ENCODE measurements at regions not wholly inside any gene's neighbourhood (a gene's known extent, or its start where the extent isn't known, plus 50 kb on each side); places are given as distances from the start of the nearest gene placed in this dataset.

GRCh38 chr5:155189476-155189875 is 175.9 kb downstream of the KIF4B start:
- TF ChIP-seq EZH2 (IDR thresholded peaks at IDR 0.05; ENCODE audit: low read depth) (no peak), CTCF (conservative IDR thresholded peaks at IDR 0.05) (no peak)
- CTCF ChIA-PET = no interaction called here
- H4K20me1 ChIP-seq (ENCODE audit: insufficient read depth) = no peaks in the 10 kb centered on the region
- H3F3A ChIP-seq (ENCODE audit: insufficient read depth, low read depth) = no peaks in the 10 kb centered on the region
- H3K4me1 ChIP-seq (replicated peaks; ENCODE audit: insufficient read depth) = no peaks in the 10 kb centered on the region
- BruUV-seq (replicated peaks) = no TSS peak
- no peaks in the 10 kb centered on the region for H3K79me2 ChIP-seq (ENCODE audit: low read depth)
- H3K27me3 ChIP-seq (ENCODE audit: insufficient read depth, low read depth) = no peaks in the 10 kb centered on the region
- no peaks in the 10 kb centered on the region for H3K9me3 ChIP-seq (ENCODE audit: insufficient read depth, low read depth)
- H2AFZ ChIP-seq = no peak overlapping the region
- intact Hi-C loops (cut with micrococcal nuclease; ENCODE audit: unreplicated experiment) = no loop called here
- DNase-seq = no peak
- H3K36me3 ChIP-seq (ENCODE audit: low read depth) = no peaks in the 10 kb centered on the region
- POLR2A ChIA-PET (ENCODE audit: unreplicated experiment) = no interaction called here
- H3K9me2 ChIP-seq (ENCODE audit: insufficient read depth) = no peaks in the 10 kb centered on the region
- H3K27ac ChIP-seq = no peak overlapping the region
- no peak overlapping the region for H3K4me2 ChIP-seq
- no peak overlapping the region for H3K4me3 ChIP-seq

GRCh38 chr5:155189981-155190380 is 176.4 kb downstream of the KIF4B start:
- H3K4me2 ChIP-seq = no peak overlapping the region
- intact Hi-C loops (cut with micrococcal nuclease; ENCODE audit: unreplicated experiment) = no loop called here
- no peak for DNase-seq
- no peaks in the 10 kb centered on the region for H3K27me3 ChIP-seq (ENCODE audit: insufficient read depth, low read depth)
- H3K36me3 ChIP-seq (ENCODE audit: low read depth) = no peaks in the 10 kb centered on the region
- no peaks in the 10 kb centered on the region for H3K9me2 ChIP-seq (ENCODE audit: insufficient read depth)
- H4K20me1 ChIP-seq (ENCODE audit: insufficient read depth) = no peaks in the 10 kb centered on the region
- TF ChIP-seq CTCF (conservative IDR thresholded peaks at IDR 0.05) = no peak
- no peak overlapping the region for H2AFZ ChIP-seq
- H3K4me1 ChIP-seq (replicated peaks; ENCODE audit: insufficient read depth) = no peaks in the 10 kb centered on the region
- no peaks in the 10 kb centered on the region for H3K79me2 ChIP-seq (ENCODE audit: low read depth)
- H3K4me3 ChIP-seq = no peak overlapping the region
- BruUV-seq (replicated peaks) = no TSS peak
- CTCF ChIA-PET = no interaction called here
- no peak overlapping the region for H3K27ac ChIP-seq
- no peaks in the 10 kb centered on the region for H3K9me3 ChIP-seq (ENCODE audit: insufficient read depth, low read depth)
- H3F3A ChIP-seq (ENCODE audit: insufficient read depth, low read depth) = no peaks in the 10 kb centered on the region
- POLR2A ChIA-PET (ENCODE audit: unreplicated experiment) = no interaction called here

- H2AFZ ChIP-seq = no peak overlapping the region
- no TSS peak for BruUV-seq (replicated peaks)
- no peak overlapping the region for H3K27ac ChIP-seq
- H3K9me2 ChIP-seq (ENCODE audit: insufficient read depth) = no peaks in the 10 kb centered on the region
- no peak overlapping the region for H3K4me2 ChIP-seq
- CTCF ChIA-PET = no interaction called here
- H3K36me3 ChIP-seq (ENCODE audit: low read depth) = no peaks in the 10 kb centered on the region
- H3K4me1 ChIP-seq (replicated peaks; ENCODE audit: insufficient read depth) = no peaks in the 10 kb centered on the region
- H3K9me3 ChIP-seq (ENCODE audit: insufficient read depth, low read depth) = no peaks in the 10 kb centered on the region
- no peaks in the 10 kb centered on the region for H3K27me3 ChIP-seq (ENCODE audit: insufficient read depth, low read depth)
- no peaks in the 10 kb centered on the region for H3K79me2 ChIP-seq (ENCODE audit: low read depth)
- no peak overlapping the region for H3K4me3 ChIP-seq
- intact Hi-C loops (cut with micrococcal nuclease; ENCODE audit: unreplicated experiment) = no loop called here
- POLR2A ChIA-PET (ENCODE audit: unreplicated experiment) = no interaction called here
- peak in 1 of 2 experiments; percentile 47 for DNase-seq
- TF ChIP-seq CTCF (conservative IDR thresholded peaks at IDR 0.05) (no peak), EZH2 (IDR thresholded peaks at IDR 0.05; ENCODE audit: low read depth) (no peak)
- H3F3A ChIP-seq (ENCODE audit: insufficient read depth, low read depth) = no peaks in the 10 kb centered on the region
- no peaks in the 10 kb centered on the region; the same call in 1 of the 2 replicates for H4K20me1 ChIP-seq (ENCODE audit: insufficient read depth)
Measured at GRCh38 chr5:155193029-155193428, 179.5 kb downstream of the KIF4B start.

Measured in PC-9 (cell line).